ENCODE measurements at regions not wholly inside any gene's neighbourhood (a gene's known extent, or its start where the extent isn't known, plus 50 kb on each side); places are given as distances from the start of the nearest gene placed in this dataset.

- H3K36me3 ChIP-seq, result no peaks in the 10 kb centered on the region
- no peaks in the 10 kb centered on the region for H3K27me3 ChIP-seq
- no peak overlapping the region for H3K27ac ChIP-seq
- TF ChIP-seq POLR2A (IDR thresholded peaks at IDR 0.05), result no peak
- no peak for TF ChIP-seq EP300 (IDR thresholded peaks at IDR 0.05)
- no peaks in the 10 kb centered on the region for H3K4me1 ChIP-seq (ENCODE audit: insufficient read depth)
- intact Hi-C loops (cut with DNase I), result no loop called here
- WGBS, 3 donors, result 62 to 66% (median 64%) methylated on average over 6 of the region's 6 CpGs
- H3K4me3 ChIP-seq, result no peak overlapping the region
- H3K9me3 ChIP-seq, result no peaks in the 10 kb centered on the region
- DNase-seq, result no peak
Observed at GRCh38 chr2:118320196-118320595, 231.9 kb downstream of the INSIG2 start.

- no peaks in the 10 kb centered on the region for H3K27me3 ChIP-seq
- no peaks in the 10 kb centered on the region for H3K36me3 ChIP-seq
- no peaks in the 10 kb centered on the region for H3K4me1 ChIP-seq (ENCODE audit: insufficient read depth)
- H3K27ac ChIP-seq, result no peak overlapping the region
- WGBS, 3 donors, result 4 to 9% (median 7%) methylated on average over 4 of the region's 4 CpGs
- TF ChIP-seq POLR2A (IDR thresholded peaks at IDR 0.05), result no peak
- TF ChIP-seq CTCF (IDR thresholded peaks at IDR 0.05), result no peak
- no peak for TF ChIP-seq EP300 (IDR thresholded peaks at IDR 0.05)
- DNase-seq, result no peak
- intact Hi-C loops (cut with DNase I), result no loop called here
- no peak overlapping the region for H3K4me3 ChIP-seq
- H3K9me3 ChIP-seq, result no peaks in the 10 kb centered on the region
Observed at GRCh38 chr2:118319271-118319684, 231.0 kb downstream of the INSIG2 start.

- no peak for DNase-seq
- Histone ChIP-seq H3K9me3 (no peaks in the 10 kb centered on the region), H3K27ac (no peak overlapping the region), H3K27me3 (no peaks in the 10 kb centered on the region), H3K4me1 (ENCODE audit: insufficient read depth) (peaks cover 2% of the 10 kb centered on the region), H3K36me3 (no peaks in the 10 kb centered on the region), H3K4me3 (no peak overlapping the region)
- 83 to 91% (median 89%) methylated on average over 5 of the region's 5 CpGs for WGBS, 3 donors
- TF ChIP-seq POLR2A (IDR thresholded peaks at IDR 0.05) (no peak), CTCF (IDR thresholded peaks at IDR 0.05) (no peak), EP300 (IDR thresholded peaks at IDR 0.05) (no peak)
- intact Hi-C loops (cut with DNase I), result no loop called here
Observed at GRCh38 chr2:118315606-118316005, 227.3 kb downstream of the INSIG2 start.

GRCh38 chr2:118312969-118313756 is 224.9 kb downstream of the INSIG2 start:
- no peaks in the 10 kb centered on the region for H3K9me3 ChIP-seq
- H3K27me3 ChIP-seq, result no peaks in the 10 kb centered on the region
- H3K27ac ChIP-seq, result no peak overlapping the region
- no peak for DNase-seq
- WGBS, 3 donors, result 16 to 28% (median 16%) methylated on average over 4 of the region's 4 CpGs
- intact Hi-C loops (cut with DNase I), result no loop called here
- peaks cover 3% of the 10 kb centered on the region for H3K4me1 ChIP-seq (ENCODE audit: insufficient read depth)
- H3K4me3 ChIP-seq, result no peak overlapping the region
- H3K36me3 ChIP-seq, result no peaks in the 10 kb centered on the region
- no peak for TF ChIP-seq CTCF (IDR thresholded peaks at IDR 0.05)
- no peak for TF ChIP-seq EP300 (IDR thresholded peaks at IDR 0.05)
- TF ChIP-seq POLR2A (IDR thresholded peaks at IDR 0.05), result no peak

- WGBS, 3 donors, result 11 to 16% (median 13%) methylated on average over 20 of the region's 20 CpGs
- no peaks in the 10 kb centered on the region for H3K36me3 ChIP-seq
- no peaks in the 10 kb centered on the region for H3K27me3 ChIP-seq
- TF ChIP-seq POLR2A (IDR thresholded peaks at IDR 0.05) (no peak), EP300 (IDR thresholded peaks at IDR 0.05) (no peak), CTCF (IDR thresholded peaks at IDR 0.05) (no peak)
- H3K9me3 ChIP-seq, result no peaks in the 10 kb centered on the region
- H3K4me1 ChIP-seq (ENCODE audit: insufficient read depth), result peaks cover 3% of the 10 kb centered on the region
- H3K27ac ChIP-seq, result no peak overlapping the region
- no peak for DNase-seq
- intact Hi-C loops (cut with DNase I), result no loop called here
- H3K4me3 ChIP-seq, result peak overlapping the region; percentile 38
Observed at GRCh38 chr2:118310681-118311429, 222.6 kb downstream of the INSIG2 start.

All from ovary (tissue), 7 donors.